Stimulated activated memory B cell treated with anti-CD40 and anti-IgM and Interleukin-4, amounts not matched to agents 10 μg/mL and 1 μg/mL and 100 μg/mL, for 72 hours (primary cell): ENCODE measurements at regions not wholly inside any gene's neighbourhood (a gene's known extent, or its start where the extent isn't known, plus 50 kb on each side); places are given as distances from the start of the nearest gene placed in this dataset.

ENCODE experiments used
- ATAC-seq: fragments of 150-1000 bp; cut with Tn5 transposase; 2 replicates; pipeline ENCODE4 v1.10.0; 2021
- H3K27ac Mint-ChIP-seq: one replicate; pipeline ENCODE4 v1.8.0; 2022; ENCODE audit warnings: mild to moderate bottlenecking, mixed read lengths
- H3K27me3 Mint-ChIP-seq: one replicate; pipeline ENCODE4 v1.8.0; 2022; ENCODE audit warnings: mixed read lengths
- H3K36me3 Mint-ChIP-seq: one replicate; pipeline ENCODE4 v1.8.0; 2022; ENCODE audit warnings: mixed read lengths
- H3K4me1 Mint-ChIP-seq: one replicate; pipeline ENCODE4 v1.8.0; 2022; ENCODE audit warnings: mixed read lengths
- H3K4me3 Mint-ChIP-seq: one replicate; pipeline ENCODE4 v1.8.0; 2022; ENCODE audit warnings: mild to moderate bottlenecking, moderate library complexity, mixed read lengths
- H3K9me3 Mint-ChIP-seq: one replicate; pipeline ENCODE4 v1.8.0; 2022; ENCODE audit warnings: mixed read lengths

GRCh38 chr2:120982598-120982997 lies 246.9 kb downstream of the GLI2 start:
- Mint-ChIP-seq H3K4me1 (no peaks in the 10 kb centered on the region), H3K27me3 (peaks cover 8% of the 10 kb centered on the region), H3K4me3 (no peak overlapping the region), H3K36me3 (no peaks in the 10 kb centered on the region), H3K27ac (no peak overlapping the region), H3K9me3 (peaks cover 6% of the 10 kb centered on the region)
- no peak for ATAC-seq

GRCh38 chr2:120983344-120983743 lies 247.7 kb downstream of the GLI2 start:
- ATAC-seq: no peak
- H3K9me3 Mint-ChIP-seq: peaks cover 6% of the 10 kb centered on the region
- H3K4me1 Mint-ChIP-seq: no peaks in the 10 kb centered on the region
- peaks cover 8% of the 10 kb centered on the region for H3K27me3 Mint-ChIP-seq
- no peaks in the 10 kb centered on the region for H3K36me3 Mint-ChIP-seq
- no peak overlapping the region for H3K4me3 Mint-ChIP-seq
- H3K27ac Mint-ChIP-seq: no peak overlapping the region

GRCh38 chr2:120984046-120984445 lies 248.4 kb downstream of the GLI2 start:
- peaks cover 8% of the 10 kb centered on the region for H3K27me3 Mint-ChIP-seq
- H3K27ac Mint-ChIP-seq: no peak overlapping the region
- peaks cover 6% of the 10 kb centered on the region for H3K9me3 Mint-ChIP-seq
- H3K36me3 Mint-ChIP-seq: no peaks in the 10 kb centered on the region
- no peaks in the 10 kb centered on the region for H3K4me1 Mint-ChIP-seq
- H3K4me3 Mint-ChIP-seq: no peak overlapping the region
- ATAC-seq: no peak

- H3K36me3 Mint-ChIP-seq: no peaks in the 10 kb centered on the region
- no peak overlapping the region for H3K27ac Mint-ChIP-seq
- H3K4me1 Mint-ChIP-seq: no peaks in the 10 kb centered on the region
- H3K9me3 Mint-ChIP-seq: peaks cover 5% of the 10 kb centered on the region
- H3K4me3 Mint-ChIP-seq: no peak overlapping the region
- no peak for ATAC-seq
- H3K27me3 Mint-ChIP-seq: peaks cover 8% of the 10 kb centered on the region
Observed at GRCh38 chr2:120984452-120985173, 248.9 kb downstream of the GLI2 start.

- no peak overlapping the region for H3K4me3 Mint-ChIP-seq
- no peak for ATAC-seq
- peaks cover 3% of the 10 kb centered on the region for H3K9me3 Mint-ChIP-seq
- no peak overlapping the region for H3K27ac Mint-ChIP-seq
- peaks cover 8% of the 10 kb centered on the region for H3K27me3 Mint-ChIP-seq
- H3K4me1 Mint-ChIP-seq: no peaks in the 10 kb centered on the region
- H3K36me3 Mint-ChIP-seq: no peaks in the 10 kb centered on the region
Observed at GRCh38 chr2:120985174-120985996, 249.7 kb downstream of the GLI2 start.

- peaks cover 3% of the 10 kb centered on the region for H3K9me3 Mint-ChIP-seq
- H3K27me3 Mint-ChIP-seq: peaks cover 8% of the 10 kb centered on the region
- ATAC-seq: no peak
- H3K4me3 Mint-ChIP-seq: no peak overlapping the region
- no peak overlapping the region for H3K27ac Mint-ChIP-seq
- no peaks in the 10 kb centered on the region for H3K36me3 Mint-ChIP-seq
- H3K4me1 Mint-ChIP-seq: no peaks in the 10 kb centered on the region
Observed at GRCh38 chr2:120985997-120986651, 250.5 kb downstream of the GLI2 start.

- Mint-ChIP-seq H3K36me3 (no peaks in the 10 kb centered on the region), H3K9me3 (no peaks in the 10 kb centered on the region), H3K27me3 (peaks cover 8% of the 10 kb centered on the region), H3K4me1 (no peaks in the 10 kb centered on the region), H3K4me3 (no peak overlapping the region), H3K27ac (no peak overlapping the region)
- no peak for ATAC-seq
Observed at GRCh38 chr2:120986898-120987650, 251.4 kb downstream of the GLI2 start.

GRCh38 chr2:120988051-120988699 lies 252.5 kb downstream of the GLI2 start:
- Mint-ChIP-seq H3K9me3 (no peaks in the 10 kb centered on the region), H3K27ac (no peak overlapping the region), H3K4me3 (no peak overlapping the region), H3K36me3 (no peaks in the 10 kb centered on the region), H3K27me3 (peaks cover 17% of the 10 kb centered on the region), H3K4me1 (no peaks in the 10 kb centered on the region)
- peak; percentile 27 for ATAC-seq

GRCh38 chr2:120988700-120989511 lies 253.2 kb downstream of the GLI2 start:
- peaks cover 17% of the 10 kb centered on the region for H3K27me3 Mint-ChIP-seq
- peak; percentile 10 for ATAC-seq
- H3K4me1 Mint-ChIP-seq: no peaks in the 10 kb centered on the region
- no peak overlapping the region for H3K27ac Mint-ChIP-seq
- no peaks in the 10 kb centered on the region for H3K9me3 Mint-ChIP-seq
- no peaks in the 10 kb centered on the region for H3K36me3 Mint-ChIP-seq
- H3K4me3 Mint-ChIP-seq: no peak overlapping the region

- Mint-ChIP-seq H3K27ac (no peak overlapping the region), H3K4me3 (no peak overlapping the region), H3K4me1 (no peaks in the 10 kb centered on the region), H3K27me3 (peaks cover 16% of the 10 kb centered on the region), H3K9me3 (no peaks in the 10 kb centered on the region), H3K36me3 (no peaks in the 10 kb centered on the region)
- ATAC-seq: no peak
Observed at GRCh38 chr2:120989512-120990441, 254.1 kb downstream of the GLI2 start.

GRCh38 chr2:120990451-120990871 lies 254.8 kb downstream of the GLI2 start:
- H3K27ac Mint-ChIP-seq: no peak overlapping the region

GRCh38 chr2:120991441-120991840 lies 255.8 kb downstream of the GLI2 start:
- Mint-ChIP-seq H3K36me3 (no peaks in the 10 kb centered on the region), H3K4me1 (no peaks in the 10 kb centered on the region), H3K27ac (no peak overlapping the region), H3K4me3 (no peak overlapping the region), H3K27me3 (peaks cover 9% of the 10 kb centered on the region), H3K9me3 (no peaks in the 10 kb centered on the region)
- ATAC-seq: no peak

More at GRCh38 chr2:120990451-120990871, 254.8 kb downstream of the GLI2 start:
- no peaks in the 10 kb centered on the region for H3K36me3 Mint-ChIP-seq
- H3K27me3 Mint-ChIP-seq: peaks cover 9% of the 10 kb centered on the region
- ATAC-seq: no peak
- H3K4me1 Mint-ChIP-seq: no peaks in the 10 kb centered on the region
- no peaks in the 10 kb centered on the region for H3K9me3 Mint-ChIP-seq
- H3K4me3 Mint-ChIP-seq: no peak overlapping the region
